HS-27A (cell line): ENCODE measurements at regions not wholly inside any gene's neighbourhood (a gene's known extent, or its start where the extent isn't known, plus 50 kb on each side); places are given as distances from the start of the nearest gene placed in this dataset.
"Not testable (repeated sequence)": the region's sequence is repeated elsewhere in the genome, so short reads cannot be mapped to it uniquely, and the experiment has no call there.

Experiments used
- DNase-seq: peaks from one replicate; pipeline ENCODE4 v3.0.0-alpha.2; 2012; ENCODE audit warnings: low read depth, missing footprints

DNA sequence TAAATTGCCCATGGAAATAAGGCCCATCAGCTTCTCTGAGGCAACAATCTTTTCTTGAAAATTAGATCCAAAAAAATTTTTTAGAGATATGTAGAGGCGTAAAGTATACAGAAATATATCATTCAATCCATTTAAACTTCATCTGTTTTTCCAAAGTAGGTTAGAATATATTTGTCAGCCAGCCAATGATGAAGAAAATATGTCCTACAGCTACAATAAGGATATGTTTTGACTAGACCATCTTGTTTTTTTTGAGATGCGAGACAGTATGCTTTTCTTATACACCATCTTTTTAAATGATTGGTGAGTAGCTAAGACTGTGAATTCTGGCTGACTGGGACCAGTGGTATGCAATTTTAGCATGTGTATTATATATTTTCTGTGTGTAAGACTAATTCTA is 630.4 kb upstream of the CNTN5 start:
- DNase-seq, result no peak

DNA sequence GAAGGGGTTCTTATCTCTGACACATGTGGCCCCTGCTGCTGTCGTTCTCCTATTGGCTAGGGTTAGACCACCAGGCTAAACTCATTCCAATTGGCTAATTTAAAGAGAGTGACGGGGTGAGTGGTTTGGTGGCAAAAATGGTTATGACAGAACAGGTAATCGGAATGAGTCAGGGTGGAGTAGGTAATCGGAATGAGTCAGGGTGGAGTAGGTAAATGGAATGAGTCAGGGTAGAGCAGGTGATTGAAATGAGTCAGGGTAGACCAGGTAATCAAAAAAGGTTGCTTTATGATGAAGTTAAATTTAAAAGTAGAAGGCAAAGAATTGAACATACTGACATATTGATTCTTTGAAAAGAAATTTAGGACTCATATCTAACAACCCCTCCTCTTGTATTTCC is 626.2 kb upstream of the CNTN5 start:
- DNase-seq, result not testable (repeated sequence)

DNA sequence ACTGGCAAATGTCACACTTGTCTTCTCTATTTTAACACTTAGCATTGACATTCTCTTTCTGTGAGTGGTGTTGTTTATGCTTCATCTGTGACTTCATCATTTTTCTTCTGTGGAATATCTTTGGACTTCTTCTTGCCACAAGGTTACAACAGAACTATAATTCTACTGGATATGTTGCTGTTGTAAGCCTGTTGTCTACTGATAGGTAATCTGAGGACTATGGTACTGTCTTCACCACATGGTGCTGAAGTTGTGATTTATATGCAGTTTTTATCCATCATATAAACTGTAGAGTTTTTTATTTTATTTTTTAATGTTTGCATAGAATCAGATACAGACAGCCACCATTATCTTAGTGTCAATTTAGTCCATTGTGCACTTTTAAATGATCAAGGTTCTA is 622.2 kb upstream of the CNTN5 start:
- DNase-seq, result no peak

DNA sequence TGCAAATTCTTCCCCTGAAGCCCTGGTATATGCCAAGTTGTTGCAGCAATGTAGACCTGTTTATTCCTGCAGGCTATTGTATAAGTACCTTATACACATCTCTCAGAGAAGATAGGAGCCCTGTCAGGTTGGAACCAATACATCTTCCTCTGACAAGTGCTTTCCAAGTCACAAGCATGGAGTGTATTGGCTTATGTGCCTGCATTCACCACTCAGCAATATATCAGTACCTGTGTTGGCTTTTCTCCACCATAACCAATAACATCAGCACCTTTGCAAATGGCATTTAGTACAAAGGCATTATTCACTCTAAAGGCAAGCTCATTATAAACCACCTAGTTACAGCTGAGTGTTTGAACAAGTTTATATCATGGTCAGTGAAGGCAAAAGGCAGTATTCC is 611.7 kb upstream of the CNTN5 start:
- no peak for DNase-seq

DNA sequence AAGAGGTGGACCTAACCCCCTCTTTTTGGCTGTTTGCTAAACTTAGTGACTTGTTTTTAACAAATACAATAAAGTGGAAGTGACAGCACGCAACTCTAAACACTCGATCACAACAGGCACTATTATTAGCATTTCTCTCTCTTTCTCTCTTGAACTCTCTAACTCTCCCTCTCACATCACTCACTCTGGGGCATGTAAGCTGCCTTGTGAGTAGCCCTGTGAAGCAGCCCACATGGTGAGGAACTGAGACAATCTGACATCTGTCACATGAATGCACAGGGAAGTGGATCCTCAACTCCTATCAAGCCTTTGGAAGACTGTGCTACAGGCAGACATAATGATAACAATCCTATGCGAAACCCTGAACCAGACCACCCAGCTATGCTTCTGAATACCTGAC is 609.0 kb upstream of the CNTN5 start:
- no peak for DNase-seq

DNA sequence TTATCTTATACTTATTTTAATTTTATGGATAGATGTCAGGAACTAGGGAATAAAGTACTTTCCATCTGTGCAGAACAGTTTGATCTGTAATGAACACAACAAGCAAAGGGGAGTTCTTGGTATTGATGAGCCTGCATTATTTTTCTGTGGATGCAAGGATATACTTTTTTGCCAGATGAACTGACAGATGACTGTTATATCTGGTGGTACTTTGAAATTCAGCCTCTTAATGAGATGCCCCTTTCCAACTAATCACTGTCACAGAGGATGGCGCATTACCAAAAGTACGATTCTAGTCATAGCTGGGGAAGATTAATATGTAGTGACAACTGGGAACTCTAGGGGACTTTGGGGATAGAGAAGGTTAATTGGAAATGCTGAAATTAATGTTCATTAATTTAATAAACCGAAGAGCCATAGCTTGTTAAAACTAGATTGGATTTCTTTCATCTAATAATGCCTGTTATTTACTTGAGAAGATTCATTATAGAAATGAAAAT is 603.4 kb upstream of the CNTN5 start:
- DNase-seq, result no peak

DNA sequence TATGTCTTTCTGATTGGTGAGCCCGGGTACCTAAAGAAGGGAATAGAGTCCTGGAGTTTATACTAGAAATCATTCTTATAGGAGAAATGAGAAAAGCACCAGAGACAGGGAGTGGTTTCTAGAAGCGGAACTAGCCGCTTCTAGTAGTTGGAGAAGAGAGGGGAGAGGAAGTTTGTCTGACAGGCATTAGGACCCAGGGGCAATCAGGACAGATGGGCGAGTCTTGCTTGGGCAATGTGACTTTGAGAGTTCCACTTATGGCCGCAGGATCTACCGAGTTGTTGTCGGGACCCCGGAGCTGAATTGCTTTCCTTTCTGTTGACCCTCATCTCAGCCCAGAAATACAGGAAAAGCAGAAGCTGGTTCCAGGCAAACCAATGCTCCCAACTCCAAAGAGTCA is 596.8 kb upstream of the CNTN5 start:
- no peak for DNase-seq

DNA sequence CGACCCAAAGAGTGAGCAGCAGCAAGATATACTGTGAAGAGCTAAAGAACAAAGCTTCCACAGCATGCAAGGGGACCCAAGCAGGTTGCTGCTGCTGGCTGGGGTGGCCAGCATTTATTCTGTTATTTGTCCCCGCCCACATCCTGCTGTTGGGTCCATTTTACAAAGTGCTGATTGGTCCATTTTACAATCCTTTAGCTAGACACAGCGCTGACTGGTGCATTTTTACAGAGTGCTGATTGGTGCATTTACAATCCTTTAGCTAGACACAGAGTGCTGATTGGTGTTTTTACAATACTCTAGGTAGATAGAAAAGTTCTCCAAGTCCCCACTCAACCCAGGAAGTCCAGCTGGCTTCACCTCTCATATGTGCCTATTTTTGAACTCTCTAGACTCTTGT is 596.0 kb upstream of the CNTN5 start:
- not testable (repeated sequence) for DNase-seq

DNA sequence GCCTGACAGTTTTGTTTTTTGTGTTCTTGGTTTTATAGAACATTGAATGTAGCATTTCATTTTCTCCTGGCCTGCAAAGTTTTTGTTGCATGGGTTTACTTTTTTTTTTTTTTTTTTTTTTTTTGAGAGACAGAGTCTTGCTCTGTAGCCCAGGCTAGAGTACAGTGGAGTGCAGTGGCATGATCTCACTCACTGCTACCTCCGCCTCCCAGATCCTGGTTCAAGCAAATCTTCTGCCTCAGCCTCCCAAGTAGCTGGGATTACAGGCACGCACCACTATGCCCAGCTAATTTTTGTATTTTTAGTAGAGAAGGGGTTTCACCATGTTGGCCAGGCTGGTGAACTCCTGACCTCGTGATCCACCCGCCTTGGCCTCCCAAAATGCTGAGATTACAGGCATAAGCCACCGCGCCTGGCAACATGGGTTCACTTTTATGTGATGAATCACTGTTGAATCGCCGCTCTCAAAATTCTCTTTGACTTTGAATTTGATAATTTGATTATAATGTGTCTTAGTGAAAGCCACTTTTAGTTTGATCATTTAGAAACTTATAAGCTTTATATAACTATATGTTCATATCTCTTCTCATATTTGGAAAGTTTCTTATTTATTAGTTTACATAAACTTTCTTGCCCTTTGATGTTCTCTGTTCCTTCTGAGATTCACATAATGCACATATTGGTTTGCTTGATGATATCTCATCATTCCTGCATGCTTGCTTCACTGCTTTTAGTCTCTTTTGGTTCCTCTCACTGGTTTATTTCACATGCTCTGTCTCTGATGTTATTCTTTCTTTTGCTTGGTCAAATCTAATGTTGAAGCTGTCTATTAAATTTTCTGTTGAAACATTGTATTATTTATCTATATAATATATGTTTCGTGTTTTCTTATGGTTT is 589.0 kb upstream of the CNTN5 start:
- DNase-seq, result no peak

DNA sequence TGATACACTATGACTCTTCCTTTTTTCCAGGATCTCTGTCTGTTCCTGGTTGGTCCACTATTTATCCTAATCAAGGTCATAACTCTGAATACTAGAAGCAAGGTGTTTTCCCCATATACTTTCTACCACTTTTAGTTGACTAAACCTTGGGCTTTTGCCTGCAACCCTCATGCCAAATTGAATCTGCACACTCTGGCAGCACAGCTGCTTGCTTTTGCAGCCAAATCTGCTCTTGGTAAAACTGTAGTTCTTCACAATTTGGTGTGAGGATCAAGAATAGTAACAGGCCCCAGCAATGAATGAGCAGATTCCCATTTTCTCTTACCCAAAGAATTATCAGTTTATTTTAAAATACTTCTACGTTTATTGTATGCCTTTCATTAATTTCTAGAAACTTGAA is 586.5 kb upstream of the CNTN5 start:
- DNase-seq, result no peak

DNA sequence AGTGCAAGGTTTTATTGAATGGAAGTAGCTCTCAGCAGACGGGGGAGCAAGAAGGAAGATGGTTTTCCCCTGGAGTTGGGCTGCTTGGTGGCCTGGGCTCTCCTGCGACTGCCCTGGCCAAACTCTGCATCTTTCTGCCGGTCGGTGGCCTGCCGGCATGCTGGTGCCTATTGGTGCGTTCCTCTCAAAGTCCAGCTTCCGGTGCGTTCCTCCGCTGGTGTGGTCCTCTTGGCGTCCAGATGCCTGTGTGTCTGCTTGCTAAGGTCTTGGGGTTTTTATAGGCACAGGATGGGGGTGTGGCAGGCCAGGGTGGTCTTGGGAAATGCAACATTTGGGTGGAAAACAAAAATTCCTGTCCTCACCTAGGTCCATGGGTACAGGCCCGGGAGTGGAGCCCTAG is 567.4 kb upstream of the CNTN5 start:
- DNase-seq, result no peak

DNA sequence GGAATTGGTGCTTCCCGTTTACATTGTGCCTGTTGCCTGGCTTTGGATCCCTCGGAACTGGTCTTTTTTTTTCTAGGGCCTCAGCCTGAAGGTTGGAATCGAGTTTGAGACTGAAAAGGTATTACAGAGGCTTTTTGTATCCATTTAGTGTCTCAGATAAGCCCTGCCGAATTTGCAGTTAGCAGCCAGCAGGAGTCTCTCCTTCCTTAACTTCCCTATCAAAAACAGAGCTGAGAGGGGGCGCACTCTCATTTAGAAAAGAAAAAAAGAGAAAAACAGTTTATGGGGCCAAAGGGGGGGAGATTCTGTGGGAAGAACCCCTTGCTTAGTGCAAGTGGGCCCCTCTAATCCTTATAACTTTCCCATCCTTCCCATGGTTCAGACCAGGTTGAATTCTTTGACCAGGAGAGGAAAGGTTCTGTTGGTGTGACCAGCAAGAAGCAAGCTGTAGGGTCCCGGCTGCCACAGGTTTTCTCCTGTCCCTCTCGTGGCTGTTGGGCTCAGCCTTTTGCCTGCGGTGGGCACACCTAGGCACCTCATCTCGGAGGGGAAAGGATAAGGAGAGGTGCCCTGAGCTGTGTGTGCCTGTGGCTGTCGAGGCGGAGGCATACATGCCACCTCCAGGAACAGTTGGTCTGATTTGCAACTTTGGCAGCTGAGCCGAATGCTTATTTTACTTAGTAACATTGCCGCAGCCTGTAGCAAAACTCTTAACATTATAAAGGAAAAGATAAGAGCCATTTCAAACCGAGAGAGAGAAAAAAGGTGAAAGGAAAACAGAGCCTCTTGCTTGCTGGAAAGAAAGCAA is 565.0 kb upstream of the CNTN5 start:
- no peak for DNase-seq

DNA sequence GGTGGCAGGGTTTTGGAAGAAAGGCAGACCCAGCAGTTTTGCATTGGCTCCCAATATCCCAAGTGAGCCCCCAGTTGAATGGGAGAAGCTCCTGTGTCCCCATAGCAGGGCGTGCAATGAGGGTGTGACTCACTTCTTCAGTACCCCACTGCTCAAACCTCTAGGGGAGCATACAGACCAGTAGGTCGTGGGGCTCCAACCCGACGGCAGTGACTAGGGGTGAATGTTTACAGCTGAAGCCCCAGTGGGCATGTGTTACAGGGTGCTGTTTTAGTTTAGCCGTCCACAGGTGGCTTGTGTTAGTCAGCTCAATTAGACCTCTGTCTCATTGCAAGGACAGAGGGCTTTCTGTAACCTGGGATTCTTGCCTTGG is 564.5 kb upstream of the CNTN5 start:
- no peak for DNase-seq

DNA sequence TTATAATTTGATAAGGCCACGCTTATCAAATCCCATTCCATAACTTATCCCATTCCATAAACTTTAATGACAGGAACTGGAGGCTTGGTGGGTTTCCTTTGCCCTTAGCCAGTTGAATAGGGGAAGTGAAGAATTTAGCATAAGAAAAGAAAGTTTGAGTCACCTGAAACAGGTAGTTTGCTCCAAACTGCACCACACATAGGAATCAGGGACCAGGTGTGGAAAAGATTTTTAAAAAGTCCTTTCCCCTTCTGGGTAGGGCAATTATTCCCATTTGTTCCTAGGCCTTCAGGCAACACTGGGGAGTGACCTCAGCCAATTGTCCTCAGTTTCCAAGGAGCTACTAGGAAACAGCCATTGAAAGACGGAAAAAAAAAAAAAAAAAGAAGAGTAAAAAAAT is 525.7 kb upstream of the CNTN5 start:
- DNase-seq, result no peak

DNA sequence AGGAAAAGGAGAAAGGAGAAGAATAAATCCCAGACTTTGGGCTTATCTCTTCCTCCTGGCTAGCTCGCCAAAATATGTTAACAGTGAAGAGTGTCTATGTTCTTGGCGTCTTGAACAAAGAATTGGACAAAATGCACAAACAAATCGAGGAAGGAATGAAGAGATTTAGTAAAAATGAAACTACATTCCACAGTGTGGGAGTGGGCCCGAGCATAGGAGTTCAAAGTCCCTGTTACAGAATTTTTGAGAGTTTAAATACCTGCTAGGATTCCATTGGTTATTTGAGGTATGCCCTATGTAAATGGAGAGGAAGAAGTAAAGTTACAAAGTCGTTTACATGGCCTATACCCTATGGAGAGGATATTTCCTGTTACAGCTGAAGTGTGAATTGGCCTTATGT is 525.1 kb upstream of the CNTN5 start:
- no peak for DNase-seq

DNA sequence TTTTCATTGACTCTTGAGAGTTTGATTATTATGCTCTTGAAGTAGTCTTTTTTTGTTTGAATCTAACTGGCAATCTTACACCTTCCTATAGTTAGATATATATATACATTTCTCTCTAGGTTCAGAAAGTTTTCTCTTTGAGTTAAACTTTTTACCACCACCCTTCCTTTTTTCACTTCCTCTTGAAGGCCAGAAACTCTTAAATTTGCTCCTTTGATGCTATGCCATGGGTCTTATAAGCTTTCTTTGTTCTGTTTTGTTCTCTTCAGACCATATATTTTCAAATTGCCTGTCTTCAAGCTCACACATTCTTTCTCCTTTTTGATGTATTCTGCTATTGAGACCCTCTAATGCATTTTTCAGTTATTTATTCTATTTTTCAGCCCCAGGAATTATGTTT is 513.5 kb upstream of the CNTN5 start:
- no peak for DNase-seq

DNA sequence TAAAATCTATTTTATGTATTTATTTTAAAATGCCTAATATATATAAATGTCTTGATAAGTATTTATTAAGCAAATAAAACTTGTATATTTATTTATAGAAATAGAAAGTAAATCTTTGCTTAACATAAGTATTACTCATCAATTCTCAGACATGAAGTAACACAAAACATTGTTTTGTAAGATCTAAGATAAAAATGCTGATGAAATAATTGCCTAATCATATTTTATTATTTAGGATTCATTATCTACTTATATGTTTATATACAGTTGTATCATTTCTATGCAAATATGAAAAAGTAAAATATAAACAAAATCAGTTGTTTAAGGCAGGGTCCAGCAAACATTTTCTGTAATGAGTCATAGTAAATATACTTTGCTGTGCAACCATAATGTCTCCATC is 507.8 kb upstream of the CNTN5 start:
- DNase-seq, result no peak

DNA sequence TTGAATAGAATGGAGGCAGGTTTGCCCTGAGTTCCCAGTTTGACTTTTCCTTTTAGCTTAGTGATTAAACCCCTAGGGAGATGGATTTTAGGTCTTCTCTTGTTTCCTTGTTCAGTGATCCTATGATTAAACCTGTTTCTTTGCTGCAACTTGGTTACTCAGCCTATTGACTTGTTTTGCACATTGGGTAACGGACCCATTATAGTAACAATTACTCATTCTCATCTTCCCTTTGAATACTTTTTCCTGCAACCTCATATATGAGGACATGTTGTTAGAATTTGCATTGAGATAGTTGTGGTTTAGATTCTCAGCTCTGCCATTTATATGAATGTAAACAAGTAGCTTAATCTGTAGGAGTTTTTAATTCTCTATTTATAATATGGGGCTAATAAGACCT is 489.2 kb upstream of the CNTN5 start:
- no peak for DNase-seq

DNA sequence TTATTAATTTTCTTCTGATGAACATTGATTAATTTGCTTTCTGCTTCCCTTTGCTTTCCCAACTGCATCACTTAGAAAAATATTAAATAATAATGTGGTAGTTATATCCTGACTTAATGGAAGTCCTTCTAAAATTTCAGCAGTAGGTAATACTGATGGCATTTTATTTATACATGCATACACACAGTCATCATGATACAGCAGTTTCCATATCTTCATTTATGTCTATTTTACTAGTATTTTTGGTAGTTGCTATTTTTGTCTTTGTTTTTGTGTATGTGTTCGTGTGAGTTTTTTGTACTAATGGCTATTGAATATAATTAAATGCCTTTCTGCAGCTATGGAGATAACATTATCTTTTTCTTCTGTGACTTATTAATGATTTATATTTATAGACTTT is 484.7 kb upstream of the CNTN5 start:
- DNase-seq, result no peak

DNA sequence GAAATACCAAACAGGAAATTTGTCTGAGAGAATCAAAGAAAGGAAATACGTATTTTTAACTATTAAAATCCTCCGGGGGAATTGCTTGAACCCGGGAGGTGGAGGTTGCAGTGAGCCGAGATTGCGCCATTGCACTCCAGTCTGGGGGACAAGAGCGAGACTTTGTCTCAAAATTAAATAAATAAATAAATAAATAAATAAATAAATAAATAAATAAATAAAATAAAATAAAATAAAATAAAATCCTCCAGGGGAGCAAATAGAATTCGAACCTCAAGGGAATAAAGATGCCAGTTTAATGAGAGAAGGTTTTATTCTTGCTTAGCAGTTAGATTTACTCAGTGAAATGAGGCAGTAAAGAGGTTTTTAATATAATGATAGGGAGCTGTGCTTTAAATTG is 482.4 kb upstream of the CNTN5 start:
- not testable (repeated sequence) for DNase-seq

DNA sequence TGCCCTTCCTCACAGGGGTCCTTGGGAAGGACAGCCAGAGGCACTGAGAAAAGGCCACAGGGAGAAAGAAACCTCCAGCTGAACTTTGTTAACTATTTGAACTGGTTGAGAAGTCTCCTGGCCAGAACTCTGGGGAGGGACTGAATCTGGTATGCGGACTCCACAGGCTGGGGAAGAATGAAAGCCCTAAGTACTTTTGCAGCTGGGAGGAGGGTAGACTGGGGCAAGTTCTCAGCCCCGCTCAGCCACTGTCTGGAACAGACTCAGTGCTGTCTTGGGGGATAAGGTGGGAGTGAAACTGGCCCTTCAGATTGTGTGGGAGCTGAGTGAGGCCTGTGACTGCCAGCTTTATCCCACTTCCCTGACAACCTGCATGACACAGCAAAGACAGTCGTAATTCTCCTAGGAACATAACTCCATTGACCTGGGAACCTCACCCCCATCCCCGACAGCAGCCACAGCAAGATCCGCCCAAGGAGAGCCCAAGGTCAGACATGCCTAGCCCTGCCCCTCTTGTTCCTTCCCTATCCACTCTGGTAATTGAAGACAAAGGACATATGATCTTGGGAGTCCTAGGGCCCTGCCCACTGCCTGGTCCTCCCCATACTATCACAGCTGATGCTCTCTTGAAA is 475.1 kb upstream of the CNTN5 start:
- DNase-seq, result no peak

DNA sequence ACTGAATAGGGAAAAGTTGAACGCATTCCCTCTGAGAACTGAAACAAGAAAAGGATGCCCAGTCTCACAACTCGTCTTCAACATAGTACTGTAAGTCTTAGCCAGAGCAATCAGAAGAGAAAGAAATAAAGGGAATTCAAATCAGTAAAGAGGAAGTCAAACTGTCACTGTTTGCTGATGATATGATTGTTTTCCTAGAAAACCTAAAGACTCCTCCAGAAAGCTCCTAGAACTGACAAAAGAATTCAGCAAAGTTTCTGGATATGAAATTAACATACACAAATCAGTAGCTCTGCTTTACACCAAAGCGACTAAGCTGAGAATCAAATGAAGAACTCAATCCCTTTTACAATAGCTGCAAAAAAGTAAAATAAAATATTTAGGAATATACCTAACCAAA is 471.2 kb upstream of the CNTN5 start:
- no peak for DNase-seq

DNA sequence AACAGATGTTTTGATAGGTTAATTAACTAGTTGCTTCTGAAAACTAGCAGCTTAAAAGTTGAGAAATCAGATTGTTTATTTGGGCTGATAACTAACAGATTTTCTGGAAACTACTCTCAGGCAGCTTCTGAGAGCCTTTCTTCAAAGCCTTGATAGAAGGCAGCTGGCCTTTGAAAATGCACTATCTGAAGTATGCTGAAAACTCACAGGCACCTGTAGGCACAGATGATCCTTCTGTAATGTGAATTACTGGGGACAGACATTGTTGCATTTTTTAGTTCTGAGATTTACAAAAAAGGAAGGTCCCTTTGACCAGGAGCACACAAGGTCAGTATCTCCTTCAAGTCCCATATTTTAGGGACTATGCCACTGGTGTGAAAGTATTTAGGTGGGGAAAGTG is 460.8 kb upstream of the CNTN5 start:
- no peak for DNase-seq
